ENCODE measurements at regions not wholly inside any gene's neighbourhood (a gene's known extent, or its start where the extent isn't known, plus 50 kb on each side); places are given as distances from the start of the nearest gene placed in this dataset.

DNA sequence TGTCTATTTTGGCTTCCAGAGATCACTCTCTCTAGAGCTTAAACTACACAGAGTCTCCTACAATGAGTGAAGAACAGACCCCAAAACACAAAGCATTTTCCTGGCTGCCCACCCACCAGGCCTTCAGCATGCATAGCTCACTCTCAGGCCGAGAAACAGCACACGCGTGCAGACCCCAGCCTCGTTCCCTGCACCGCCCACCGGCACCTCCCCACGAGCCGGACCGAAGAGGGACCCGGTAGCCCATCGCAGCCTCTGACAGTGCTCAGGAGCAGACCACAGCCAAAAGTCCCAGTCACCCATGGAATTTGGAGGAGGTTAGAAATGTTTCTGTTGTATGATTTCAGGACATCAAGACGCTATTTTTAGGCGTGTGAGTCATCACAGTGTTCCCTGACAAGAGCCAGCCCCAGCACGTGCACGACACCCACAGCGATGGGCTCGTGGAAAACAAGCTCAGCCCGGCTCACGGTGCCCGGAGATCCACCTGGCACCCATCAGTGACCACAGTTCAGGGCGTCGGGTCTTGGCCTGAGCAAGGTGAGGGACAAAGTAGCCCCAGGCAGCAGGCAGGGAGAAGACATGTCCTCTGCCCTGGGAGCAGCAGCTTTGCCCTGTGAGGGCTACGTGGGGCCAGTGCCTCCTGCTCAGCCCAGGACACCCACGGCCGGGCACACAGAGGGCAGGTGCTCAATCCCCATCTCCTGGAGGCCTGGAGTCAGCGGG lies 50.1 kb upstream of the SPACA7 start:
- TF ChIP-seq, protein P1, sequence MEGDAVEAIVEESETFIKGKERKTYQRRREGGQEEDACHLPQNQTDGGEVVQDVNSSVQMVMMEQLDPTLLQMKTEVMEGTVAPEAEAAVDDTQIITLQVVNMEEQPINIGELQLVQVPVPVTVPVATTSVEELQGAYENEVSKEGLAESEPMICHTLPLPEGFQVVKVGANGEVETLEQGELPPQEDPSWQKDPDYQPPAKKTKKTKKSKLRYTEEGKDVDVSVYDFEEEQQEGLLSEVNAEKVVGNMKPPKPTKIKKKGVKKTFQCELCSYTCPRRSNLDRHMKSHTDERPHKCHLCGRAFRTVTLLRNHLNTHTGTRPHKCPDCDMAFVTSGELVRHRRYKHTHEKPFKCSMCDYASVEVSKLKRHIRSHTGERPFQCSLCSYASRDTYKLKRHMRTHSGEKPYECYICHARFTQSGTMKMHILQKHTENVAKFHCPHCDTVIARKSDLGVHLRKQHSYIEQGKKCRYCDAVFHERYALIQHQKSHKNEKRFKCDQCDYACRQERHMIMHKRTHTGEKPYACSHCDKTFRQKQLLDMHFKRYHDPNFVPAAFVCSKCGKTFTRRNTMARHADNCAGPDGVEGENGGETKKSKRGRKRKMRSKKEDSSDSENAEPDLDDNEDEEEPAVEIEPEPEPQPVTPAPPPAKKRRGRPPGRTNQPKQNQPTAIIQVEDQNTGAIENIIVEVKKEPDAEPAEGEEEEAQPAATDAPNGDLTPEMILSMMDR (IDR thresholded peaks at IDR 0.05) = no peak
- no peak for TF ChIP-seq POLR2A (IDR thresholded peaks at IDR 0.05)
- no peak for TF ChIP-seq POLR2AphosphoS5 (IDR thresholded peaks at IDR 0.05; ENCODE audit: insufficient read depth in 1 of 2, low read depth in 1 of 2)
